CD14-positive monocyte (primary cell): ENCODE measurements at regions not wholly inside any gene's neighbourhood (a gene's known extent, or its start where the extent isn't known, plus 50 kb on each side); places are given as distances from the start of the nearest gene placed in this dataset.

Experiments used
- DNase-seq, 3 donors: peaks; one replicate each; pipeline ENCODE4 v3.0.0-alpha.2; 2011 to 2022
- H2AFZ ChIP-seq: 2 replicates; pipeline ENCODE4 v1.6.0; 2012; ENCODE audit warnings: mild to moderate bottlenecking, low read depth, low read length, inconsistent platforms; ENCODE audit not compliant: insufficient read depth, poor library complexity, severe bottlenecking
- H3K27ac ChIP-seq, 2 donors: 1 replicate in 1 of 2; 2 replicates in 1 of 2; pipeline ENCODE4 v1.5.1; 2012 to 2013; ENCODE audit warnings: low read length in 2 of 2, control low read depth in 1 of 2, inconsistent platforms in 1 of 2, low read depth in 1 of 2, mild to moderate bottlenecking in 1 of 2
- H3K27me3 ChIP-seq, 2 donors: one replicate each; pipeline versions ENCODE4 v1.6.0 to v1.6.1; 2011 to 2013; ENCODE audit warnings: low read length in 2 of 2; ENCODE audit not compliant: control insufficient read depth in 2 of 2, insufficient read depth in 2 of 2
- H3K36me3 ChIP-seq, 2 donors: replicated peaks in 1 of 2; 1 replicate in 1 of 2; 2 replicates in 1 of 2; pipeline versions ENCODE4 v1.5.1 to v1.6.1; 2012 to 2013; ENCODE audit warnings: low read length in 2 of 2, control low read depth in 1 of 2, inconsistent platforms in 1 of 2, mild to moderate bottlenecking in 1 of 2; ENCODE audit not compliant: insufficient read depth in 2 of 2, control insufficient read depth in 1 of 2
- H3K4me1 ChIP-seq, 2 donors: 1 replicate in 1 of 2; 2 replicates in 1 of 2; pipeline versions ENCODE4 v1.5.1 to v1.6.1; 2012 to 2013; ENCODE audit warnings: low read length in 2 of 2, control low read depth in 1 of 2, inconsistent platforms in 1 of 2, mild to moderate bottlenecking in 1 of 2, moderate library complexity in 1 of 2; ENCODE audit not compliant: insufficient read depth in 2 of 2, control insufficient read depth in 1 of 2
- H3K4me2 ChIP-seq: replicated peaks from 2 replicates; pipeline ENCODE3; 2012; ENCODE audit warnings: low read length, moderate library complexity, mild to moderate bottlenecking; ENCODE audit not compliant: poor library complexity, severe bottlenecking; ENCODE audit errors: extremely low read depth
- H3K4me3 ChIP-seq, 3 experiments: fragments of 200-600 bp in 1 of 3; sonication (generic) in 1 of 3; replicated peaks in 1 of 3; 1 replicate in 2 of 3; 2 replicates in 1 of 3; pipeline ENCODE4 v1.5.1; 2011 to 2013; ENCODE audit warnings: low read length in 3 of 3, mild to moderate bottlenecking in 3 of 3, control low read depth in 2 of 3, low read depth in 2 of 3, inconsistent platforms in 1 of 3, moderate library complexity in 1 of 3
- H3K79me2 ChIP-seq: 2 replicates; pipeline ENCODE4 v1.6.0; 2012; ENCODE audit warnings: mild to moderate bottlenecking, control low read depth, inconsistent platforms, low read length, moderate library complexity; ENCODE audit not compliant: insufficient read depth
- H3K9ac ChIP-seq: 2 replicates; pipeline ENCODE4 v1.6.0; 2017; ENCODE audit warnings: low read length, mild to moderate bottlenecking; ENCODE audit not compliant: insufficient read depth, poor library complexity, severe bottlenecking
- H3K9me3 ChIP-seq, 2 donors: replicated peaks in 1 of 2; 1 replicate in 1 of 2; 2 replicates in 1 of 2; pipeline versions ENCODE4 v1.5.1 to v1.6.1; 2012 to 2013; ENCODE audit warnings: low read length in 2 of 2, control low read depth in 1 of 2; ENCODE audit not compliant: control insufficient read depth in 1 of 2, insufficient read depth in 1 of 2
- H4K20me1 ChIP-seq: 2 replicates; pipeline ENCODE4 v1.6.0; 2012; ENCODE audit warnings: mild to moderate bottlenecking, low read length, control low read depth, moderate library complexity; ENCODE audit not compliant: insufficient read depth
- H3K27ac Mint-ChIP-seq, 7 donors: one replicate each; pipeline ENCODE4 v1.8.0; 2020; ENCODE audit warnings: mild to moderate bottlenecking in 7 of 7, mixed read lengths in 7 of 7, moderate library complexity in 6 of 7, inconsistent platforms in 2 of 7
- H3K27me3 Mint-ChIP-seq, 3 donors: one replicate each; pipeline ENCODE4 v1.8.0; 2021 to 2022; ENCODE audit warnings: low read depth in 3 of 3, mild to moderate bottlenecking in 3 of 3, mixed read lengths in 3 of 3, moderate library complexity in 3 of 3, inconsistent platforms in 1 of 3
- H3K36me3 Mint-ChIP-seq, 2 donors: one replicate each; pipeline ENCODE4 v1.8.0; 2020; ENCODE audit warnings: mixed read lengths in 2 of 2, inconsistent platforms in 1 of 2, mild to moderate bottlenecking in 1 of 2
- H3K4me1 Mint-ChIP-seq: one replicate; pipeline ENCODE4 v1.8.0; 2020; ENCODE audit warnings: mild to moderate bottlenecking, mixed read lengths
- H3K4me3 Mint-ChIP-seq, 2 donors: one replicate each; pipeline ENCODE4 v1.8.0; 2020; ENCODE audit warnings: mild to moderate bottlenecking in 2 of 2, mixed read lengths in 2 of 2, moderate library complexity in 1 of 2
- H3K9me3 Mint-ChIP-seq, 7 donors: one replicate each; pipeline ENCODE4 v1.8.0; 2020 to 2022; ENCODE audit warnings: mixed read lengths in 7 of 7, mild to moderate bottlenecking in 6 of 7, moderate library complexity in 6 of 7, inconsistent platforms in 2 of 7
- CTCF ChIP-seq: fragments of 200-600 bp; IDR thresholded peaks from one replicate; pipeline ENCODE4 v1.8.0; 2022; ENCODE audit warnings: antibody characterized with exemption, mild to moderate bottlenecking
- intact Hi-C, 2 donors: fragments of 100-400 bp; cut with micrococcal nuclease; formaldehyde crosslinking; loops; one replicate each; pipeline versions ENCODE4 v1.15.0 to v1.15.1; 2023

- H3K4me3 ChIP-seq = no peak overlapping the region
- intact Hi-C loops = no loop called here
- Mint-ChIP-seq H3K9me3 (peaks cover 0 to 6% (median 3%) of the 10 kb centered on the region in 7 donors), H3K27ac (no peak overlapping the region), H3K4me1 (peaks cover 13% of the 10 kb centered on the region), H3K36me3 (no peaks in the 10 kb centered on the region), H3K4me3 (no peak overlapping the region), H3K27me3 (peaks cover 2 to 3% (median 3%) of the 10 kb centered on the region in 3 donors)
- no peaks in the 10 kb centered on the region for H3K4me1 ChIP-seq
- H4K20me1 ChIP-seq = no peaks in the 10 kb centered on the region
- no peak overlapping the region for H3K27ac ChIP-seq
- H3K36me3 ChIP-seq = no peaks in the 10 kb centered on the region
- H3K9me3 ChIP-seq = no peaks in the 10 kb centered on the region
- no peak overlapping the region for H2AFZ ChIP-seq
- DNase-seq = no peak
- H3K4me2 ChIP-seq = no peak overlapping the region
- H3K9ac ChIP-seq = no peak overlapping the region
- H3K27me3 ChIP-seq = no peaks in the 10 kb centered on the region
- H3K79me2 ChIP-seq = no peaks in the 10 kb centered on the region
- no peak for TF ChIP-seq CTCF
Observed at GRCh38 chr9:93372391-93372790, 79.1 kb upstream of the FAM120A start.

GRCh38 chr9:93376411-93376810 is 75.1 kb upstream of the FAM120A start:
- H3K36me3 ChIP-seq = no peaks in the 10 kb centered on the region
- no peaks in the 10 kb centered on the region for H3K4me1 ChIP-seq
- H4K20me1 ChIP-seq = no peaks in the 10 kb centered on the region
- no peak overlapping the region for H2AFZ ChIP-seq
- no peak overlapping the region for H3K4me3 Mint-ChIP-seq
- DNase-seq = peak in 1 of 3 donors; percentile 9
- H3K9me3 Mint-ChIP-seq = peaks cover 0 to 9% (median 5%) of the 10 kb centered on the region in 7 donors
- TF ChIP-seq CTCF = no peak
- no peaks in the 10 kb centered on the region for H3K9me3 ChIP-seq
- H3K27me3 Mint-ChIP-seq = peaks cover 0 to 4% (median 2%) of the 10 kb centered on the region in 3 donors
- no peaks in the 10 kb centered on the region for H3K79me2 ChIP-seq
- no peak overlapping the region for H3K9ac ChIP-seq
- peak overlapping the region in 1 of 7 donors; percentile 38 for H3K27ac Mint-ChIP-seq
- H3K4me1 Mint-ChIP-seq = peaks cover 7% of the 10 kb centered on the region
- H3K36me3 Mint-ChIP-seq = no peaks in the 10 kb centered on the region
- no peak overlapping the region for H3K4me3 ChIP-seq
- intact Hi-C loops = no loop called here
- no peaks in the 10 kb centered on the region for H3K27me3 ChIP-seq
- H3K4me2 ChIP-seq = no peak overlapping the region
- H3K27ac ChIP-seq = no peak overlapping the region
